ENCODE measurements at regions not wholly inside any gene's neighbourhood (a gene's known extent, or its start where the extent isn't known, plus 50 kb on each side); places are given as distances from the start of the nearest gene placed in this dataset.

DNA sequence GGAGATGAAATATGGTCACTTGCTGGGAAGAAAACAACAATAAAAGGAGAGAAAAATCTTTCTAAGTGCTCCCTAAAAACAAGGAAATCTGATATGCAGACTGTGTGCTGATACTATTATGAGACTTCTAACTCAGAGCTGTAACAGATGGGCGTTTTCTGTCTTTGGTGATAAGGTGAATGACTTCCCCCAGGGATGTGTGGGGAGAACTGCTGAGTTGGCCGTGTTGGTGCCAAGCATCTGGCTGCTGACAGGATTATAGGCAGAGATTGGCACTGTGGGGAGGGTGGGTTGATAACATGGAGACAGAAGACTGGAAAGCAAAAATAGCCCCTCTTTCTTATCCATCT lies 438.5 kb upstream of the PLXNA2 start:
- no peak overlapping the region for H3K27ac ChIP-seq (ENCODE audit: low read depth)
- Mint-ChIP-seq H3K27ac (no peak overlapping the region), H3K36me3 (ENCODE audit: low read depth) (no peaks in the 10 kb centered on the region), H3K4me3 (no peak overlapping the region), H3K4me1 (no peaks in the 10 kb centered on the region), H3K27me3 (ENCODE audit: insufficient read depth, low read depth, poor library complexity) (no peaks in the 10 kb centered on the region), H3K9me3 (no peaks in the 10 kb centered on the region)
- H3K4me1 ChIP-seq (ENCODE audit: insufficient read depth) = no peaks in the 10 kb centered on the region
- H3K79me2 ChIP-seq (replicated peaks; ENCODE audit: insufficient read depth) = no peaks in the 10 kb centered on the region
- H3F3A ChIP-seq (replicated peaks; ENCODE audit: low read depth) = no peaks in the 10 kb centered on the region
- H3K4me2 ChIP-seq = no peak overlapping the region
- H3K36me3 ChIP-seq (ENCODE audit: insufficient read depth) = no peaks in the 10 kb centered on the region
- H2AFZ ChIP-seq = no peak overlapping the region
- no peak overlapping the region for H3K4me3 ChIP-seq
- no peak for DNase-seq (ENCODE audit: low spot score)
- no peaks in the 10 kb centered on the region for H3K27me3 ChIP-seq (ENCODE audit: insufficient read depth)
- ATAC-seq = no peak
- no peaks in the 10 kb centered on the region for H4K20me1 ChIP-seq (replicated peaks; ENCODE audit: insufficient read depth)
- TF ChIP-seq ZNF331 (CRISPR knock-in tag; IDR thresholded peaks at IDR 0.05; ENCODE audit: low read depth) (no peak), NANOG (IDR thresholded peaks at IDR 0.05; ENCODE audit: borderline replicate concordance) (no peak), STAT1 (IDR thresholded peaks at IDR 0.05; ENCODE audit: unreplicated experiment) (no peak), ZNF114 (CRISPR knock-in tag; IDR thresholded peaks at IDR 0.05) (no peak)
- peaks cover 5% of the 10 kb centered on the region; the same call in 1 of the 2 replicates for H3K9me2 ChIP-seq (ENCODE audit: insufficient read depth)

DNA sequence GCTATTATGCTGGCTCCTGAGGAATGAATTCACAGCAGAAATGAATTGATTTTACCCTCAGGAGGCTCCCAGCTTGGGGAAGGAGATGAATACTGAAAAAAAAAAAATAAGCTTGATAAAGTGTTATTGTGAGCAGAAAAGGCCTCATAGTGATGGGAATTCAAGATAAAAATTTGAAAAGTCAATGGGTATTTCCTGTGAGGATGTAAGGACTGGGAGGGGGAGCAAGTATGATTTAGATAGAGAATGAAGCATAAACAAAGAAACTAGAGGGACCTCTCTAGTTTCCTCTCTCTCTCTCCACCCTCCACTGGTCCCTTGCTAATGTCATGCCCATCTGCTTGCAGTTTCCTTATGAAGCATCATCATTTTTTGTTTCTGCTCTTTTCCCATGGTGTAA lies 439.0 kb upstream of the PLXNA2 start:
- Histone ChIP-seq H4K20me1 (replicated peaks; ENCODE audit: insufficient read depth) (no peaks in the 10 kb centered on the region), H2AFZ (no peak overlapping the region), H3K4me1 (ENCODE audit: insufficient read depth) (no peaks in the 10 kb centered on the region), H3K27ac (ENCODE audit: low read depth) (no peak overlapping the region), H3K79me2 (replicated peaks; ENCODE audit: insufficient read depth) (no peaks in the 10 kb centered on the region), H3K36me3 (ENCODE audit: insufficient read depth) (no peaks in the 10 kb centered on the region), H3K9me2 (ENCODE audit: insufficient read depth) (peaks cover 5% of the 10 kb centered on the region; the same call in 1 of the 2 replicates), H3K27me3 (ENCODE audit: insufficient read depth) (no peaks in the 10 kb centered on the region), H3F3A (replicated peaks; ENCODE audit: low read depth) (no peaks in the 10 kb centered on the region), H3K4me3 (no peak overlapping the region), H3K4me2 (no peak overlapping the region)
- Mint-ChIP-seq H3K4me3 (no peak overlapping the region), H3K27me3 (ENCODE audit: insufficient read depth, low read depth, poor library complexity) (no peaks in the 10 kb centered on the region), H3K9me3 (no peaks in the 10 kb centered on the region), H3K36me3 (ENCODE audit: low read depth) (no peaks in the 10 kb centered on the region), H3K4me1 (no peaks in the 10 kb centered on the region), H3K27ac (no peak overlapping the region)
- DNase-seq (ENCODE audit: low spot score) (no peak), ATAC-seq (no peak)
- no peak for TF ChIP-seq POLR2AphosphoS5 (IDR thresholded peaks at IDR 0.05; ENCODE audit: low read depth)
- TF ChIP-seq, protein P1, sequence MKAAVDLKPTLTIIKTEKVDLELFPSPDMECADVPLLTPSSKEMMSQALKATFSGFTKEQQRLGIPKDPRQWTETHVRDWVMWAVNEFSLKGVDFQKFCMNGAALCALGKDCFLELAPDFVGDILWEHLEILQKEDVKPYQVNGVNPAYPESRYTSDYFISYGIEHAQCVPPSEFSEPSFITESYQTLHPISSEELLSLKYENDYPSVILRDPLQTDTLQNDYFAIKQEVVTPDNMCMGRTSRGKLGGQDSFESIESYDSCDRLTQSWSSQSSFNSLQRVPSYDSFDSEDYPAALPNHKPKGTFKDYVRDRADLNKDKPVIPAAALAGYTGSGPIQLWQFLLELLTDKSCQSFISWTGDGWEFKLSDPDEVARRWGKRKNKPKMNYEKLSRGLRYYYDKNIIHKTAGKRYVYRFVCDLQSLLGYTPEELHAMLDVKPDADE (IDR thresholded peaks at IDR 0.05) = no peak
- no peak for TF ChIP-seq EZH2phosphoT487 (IDR thresholded peaks at IDR 0.05; ENCODE audit: unreplicated experiment)
- TF ChIP-seq JUNB (IDR thresholded peaks at IDR 0.05; ENCODE audit: unreplicated experiment) = no peak
- TF ChIP-seq ZNF462 (CRISPR knock-in tag; IDR thresholded peaks at IDR 0.05) = no peak
- TF ChIP-seq CTCF (conservative IDR thresholded peaks at IDR 0.05; ENCODE audit: low read depth in 2 of 2) = no peak
- no peak for TF ChIP-seq ZNF114 (CRISPR knock-in tag; IDR thresholded peaks at IDR 0.05)
- TF ChIP-seq NANOG (IDR thresholded peaks at IDR 0.05; ENCODE audit: borderline replicate concordance) = no peak
- TF ChIP-seq STAT1 (IDR thresholded peaks at IDR 0.05; ENCODE audit: unreplicated experiment) = no peak
- TF ChIP-seq EZH2 (IDR thresholded peaks at IDR 0.05; ENCODE audit: low read depth, unreplicated experiment) = no peak

Data from GM23338 (cell line).